ENCODE measurements at regions not wholly inside any gene's neighbourhood (a gene's known extent, or its start where the extent isn't known, plus 50 kb on each side); places are given as distances from the start of the nearest gene placed in this dataset.

DNA sequence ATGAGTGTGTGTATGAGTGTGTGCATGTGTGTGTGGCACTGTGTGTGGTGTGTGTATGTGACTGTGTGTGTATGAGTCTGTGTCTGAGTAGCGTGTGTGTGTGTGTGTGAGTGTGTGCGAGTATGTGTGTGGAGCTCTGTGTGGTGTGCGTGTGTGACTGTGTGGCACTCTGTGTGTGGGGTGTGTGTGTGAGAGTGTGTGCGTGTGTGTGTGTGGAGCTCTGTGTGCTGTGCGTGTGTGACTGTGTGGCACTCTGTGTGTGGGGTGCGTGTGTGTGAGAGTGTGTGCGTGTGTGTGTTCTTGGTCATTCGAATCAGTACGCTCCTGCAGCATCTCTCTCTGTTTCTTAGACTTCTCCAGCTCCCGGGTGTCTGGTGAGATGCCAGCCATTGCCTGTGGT lies 76.9 kb upstream of the TMEM132C start:
- Histone ChIP-seq H3K27me3 (ENCODE audit: insufficient read depth, low read length) (no peaks in the 10 kb centered on the region), H3K4ac (ENCODE audit: low read depth, low read length) (no peak overlapping the region), H2AFZ (ENCODE audit: low read length) (no peak overlapping the region), H3K14ac (ENCODE audit: insufficient read depth, low read length) (no peak overlapping the region), H3K9ac (ENCODE audit: extremely low read depth, insufficient read length, low read length) (no peak overlapping the region), H2BK12ac (ENCODE audit: insufficient read length, low read depth, low read length) (no peak overlapping the region), H3K79me2 (ENCODE audit: insufficient read depth, low read length) (no peaks in the 10 kb centered on the region), H3K56ac (ENCODE audit: insufficient read length, low read depth, low read length) (no peak overlapping the region), H3K23me2 (ENCODE audit: insufficient read length, low read depth, low read length, poor library complexity, severe bottlenecking) (no peaks in the 10 kb centered on the region), H4K8ac (replicated peaks; ENCODE audit: insufficient read length, low read depth, low read length) (no peak overlapping the region), H3K27ac (ENCODE audit: insufficient read length, low read depth, low read length) (no peak overlapping the region), H3K9me3 (ENCODE audit: control insufficient read depth, low read depth, low read length) (no peaks in the 10 kb centered on the region), H2BK120ac (ENCODE audit: low read depth, low read length, poor library complexity, severe bottlenecking) (no peak overlapping the region), H4K20me1 (ENCODE audit: control insufficient read depth, insufficient read depth, insufficient read length) (no peaks in the 10 kb centered on the region), H3K18ac (ENCODE audit: insufficient read length, low read depth, low read length) (peak overlapping the region; percentile 16), H3K4me1 (ENCODE audit: insufficient read depth, low read length) (no peaks in the 10 kb centered on the region), H2BK15ac (ENCODE audit: low read depth, low read length) (no peak overlapping the region), H3K23ac (ENCODE audit: insufficient read length, low read depth, low read length) (no peak overlapping the region), H4K91ac (ENCODE audit: insufficient read length, low read depth, low read length) (no peak overlapping the region), H3K4me2 (ENCODE audit: insufficient read depth, insufficient read length, low read length) (no peak overlapping the region), H2BK5ac (ENCODE audit: insufficient read length, low read length) (no peak overlapping the region), H3T11ph (ENCODE audit: low read length) (no peak overlapping the region), H4K5ac (ENCODE audit: insufficient read length, low read depth, low read length) (no peak overlapping the region), H2AK5ac (ENCODE audit: insufficient read length, low read length) (no peak overlapping the region), H3K79me1 (ENCODE audit: insufficient read depth, low read depth, low read length, poor library complexity, severe bottlenecking) (no peaks in the 10 kb centered on the region), H2BK20ac (ENCODE audit: low read depth, low read length, poor library complexity, severe bottlenecking) (no peak overlapping the region)
- Mint-ChIP-seq H3K36me3 (ENCODE audit: insufficient read depth in 1 of 3, low read depth in 3 of 3) (no peaks in the 10 kb centered on the region; a peak in 1 of 7 replicates), H3K4me1 (peaks cover 2 to 7% of the 10 kb centered on the region in 2 experiments; a peak in 2 of 4 replicates), H3K9me3 (peaks cover 8 to 9% of the 10 kb centered on the region in 2 experiments; a peak in 4 of 5 replicates), H3K4me3 (no peak overlapping the region), H3K27me3 (ENCODE audit: low read depth) (peaks cover 5% of the 10 kb centered on the region), H3K27ac (no peak overlapping the region)
- no CpG with 5 or more reads among the region's 10 CpGs for WGBS (ENCODE audit: extremely low coverage, insufficient read length, low lambda C conversion rate)
- no peak for DNase-seq
- TF ChIP-seq, protein P1, sequence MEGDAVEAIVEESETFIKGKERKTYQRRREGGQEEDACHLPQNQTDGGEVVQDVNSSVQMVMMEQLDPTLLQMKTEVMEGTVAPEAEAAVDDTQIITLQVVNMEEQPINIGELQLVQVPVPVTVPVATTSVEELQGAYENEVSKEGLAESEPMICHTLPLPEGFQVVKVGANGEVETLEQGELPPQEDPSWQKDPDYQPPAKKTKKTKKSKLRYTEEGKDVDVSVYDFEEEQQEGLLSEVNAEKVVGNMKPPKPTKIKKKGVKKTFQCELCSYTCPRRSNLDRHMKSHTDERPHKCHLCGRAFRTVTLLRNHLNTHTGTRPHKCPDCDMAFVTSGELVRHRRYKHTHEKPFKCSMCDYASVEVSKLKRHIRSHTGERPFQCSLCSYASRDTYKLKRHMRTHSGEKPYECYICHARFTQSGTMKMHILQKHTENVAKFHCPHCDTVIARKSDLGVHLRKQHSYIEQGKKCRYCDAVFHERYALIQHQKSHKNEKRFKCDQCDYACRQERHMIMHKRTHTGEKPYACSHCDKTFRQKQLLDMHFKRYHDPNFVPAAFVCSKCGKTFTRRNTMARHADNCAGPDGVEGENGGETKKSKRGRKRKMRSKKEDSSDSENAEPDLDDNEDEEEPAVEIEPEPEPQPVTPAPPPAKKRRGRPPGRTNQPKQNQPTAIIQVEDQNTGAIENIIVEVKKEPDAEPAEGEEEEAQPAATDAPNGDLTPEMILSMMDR (conservative IDR thresholded peaks at IDR 0.05), result no peak

All from H9 (cell line).